ENCODE measurements at regions not wholly inside any gene's neighbourhood (a gene's known extent, or its start where the extent isn't known, plus 50 kb on each side); places are given as distances from the start of the nearest gene placed in this dataset.

DNA sequence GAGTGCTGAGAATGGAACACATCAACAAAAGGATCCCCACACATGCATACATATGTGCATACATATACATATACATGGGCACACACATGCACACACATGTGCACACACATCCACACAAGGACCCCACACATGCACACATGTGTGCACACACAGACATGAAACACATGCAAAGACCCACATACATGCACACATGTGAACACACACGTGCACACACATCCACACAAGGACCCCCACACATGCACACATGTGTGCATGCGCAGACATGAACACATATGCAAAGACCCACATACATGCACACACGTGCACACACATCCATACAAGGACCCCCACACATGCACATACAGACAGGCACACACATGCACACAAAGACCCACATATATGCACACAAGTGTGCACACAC, 104.4 kb upstream of the ADARB2 start:
- no TSS peak for BruUV-seq (replicated peaks)
- dilution Hi-C loops (cut with HindIII; ENCODE audit: low sequenced_read_pairs, unreplicated experiment) = no loop called here
- WGBS, 2 experiments (ENCODE audit: extremely low coverage in 2 of 2, insufficient read length in 1 of 2) = 60% methylated on average over 1 of the region's 3 CpGs; no CpG with 5 or more reads in 1 of the 2 experiments

More for the DNA sequence above, 104.4 kb upstream of the ADARB2 start:
- Histone ChIP-seq H3K27me3 (ENCODE audit: control insufficient read depth, insufficient read depth, low read length) (no peaks in the 10 kb centered on the region), H3K36me3 (ENCODE audit: control insufficient read depth, insufficient read depth, low read length) (no peaks in the 10 kb centered on the region), H3K4me2 (ENCODE audit: low read depth, low read length) (no peak overlapping the region), H2BK120ac (ENCODE audit: low read depth, low read length) (no peak overlapping the region), H2AFZ (replicated peaks; ENCODE audit: low read length, poor library complexity) (no peak overlapping the region), H4K5ac (ENCODE audit: low read depth, low read length) (no peak overlapping the region), H3K4me3 (ENCODE audit: insufficient read depth, low read depth, low read length) (no peak overlapping the region), H2BK15ac (ENCODE audit: low read depth, low read length) (no peak overlapping the region), H3K23ac (ENCODE audit: low read depth, low read length) (no peak overlapping the region), H3K14ac (replicated peaks; ENCODE audit: low read depth, low read length) (no peak overlapping the region), H3K9me1 (ENCODE audit: insufficient read depth, low read length) (no peaks in the 10 kb centered on the region), H3K4me1 (ENCODE audit: control insufficient read depth, insufficient read depth, low read length) (no peaks in the 10 kb centered on the region), H3K9me3 (ENCODE audit: control insufficient read depth, insufficient read depth, low read length) (peaks cover 21% of the 10 kb centered on the region), H2BK20ac (ENCODE audit: low read depth, low read length) (no peak overlapping the region), H4K8ac (ENCODE audit: low read depth in 2 of 2, low read length in 2 of 2) (no peak overlapping the region), H3K9ac (ENCODE audit: low read depth, low read length) (no peak overlapping the region), H4K91ac (ENCODE audit: insufficient read depth, low read depth, low read length) (no peak overlapping the region), H3K18ac (ENCODE audit: low read depth, low read length) (no peak overlapping the region), H2AK9ac (replicated peaks; ENCODE audit: low read depth, low read length, poor library complexity) (no peak overlapping the region), H3K27ac (ENCODE audit: insufficient read depth, low read length) (no peak overlapping the region), H3K56ac (ENCODE audit: extremely low read depth, insufficient read depth, low read length) (no peak overlapping the region), H4K20me1 (ENCODE audit: insufficient read depth, low read length) (no peaks in the 10 kb centered on the region), H3K79me1 (ENCODE audit: low read depth in 1 of 2, low read length in 2 of 2) (no peaks in the 10 kb centered on the region), H2AK5ac (ENCODE audit: low read depth, low read length) (no peak overlapping the region), H3K4ac (ENCODE audit: low read depth, low read length) (no peak overlapping the region), H2BK5ac (ENCODE audit: low read depth, low read length, poor library complexity, severe bottlenecking) (no peak overlapping the region)
- TF ChIP-seq FOS (IDR thresholded peaks at IDR 0.05; ENCODE audit: low read depth, low read length) = no peak
- ChIA-PET CTCF (no interaction called here), POLR2A (ENCODE audit: unreplicated experiment) (no interaction called here)
- intact Hi-C loops (cut with micrococcal nuclease) (no loop called here), in situ Hi-C loops (cut with MboI; ENCODE audit: low sequenced_read_pairs) (no loop called here)
- no peak for ATAC-seq (ENCODE audit: low read depth)
- DNase-seq = no peak
